H1 (cell line): ENCODE measurements at regions not wholly inside any gene's neighbourhood (a gene's known extent, or its start where the extent isn't known, plus 50 kb on each side); places are given as distances from the start of the nearest gene placed in this dataset.

ENCODE experiments used
- JUND ChIP-seq: IDR thresholded peaks from 2 replicates; pipeline ENCODE4 v1.6.1; 2011; ENCODE audit warnings: mild to moderate bottlenecking, improper control_type of control experiment, low read length
- KDM5A ChIP-seq: fragments of 200-600 bp; IDR thresholded peaks from 2 replicates; pipeline ENCODE4 v1.7.1; 2012; ENCODE audit warnings: mild to moderate bottlenecking, low read length, inconsistent platforms, mixed read lengths
- POU5F1 ChIP-seq: IDR thresholded peaks from 2 replicates; pipeline ENCODE4 v1.6.1; 2011; ENCODE audit warnings: low read depth, mild to moderate bottlenecking, low read length, moderate library complexity
- TF ChIP-seq, protein P1 (sequence below): fragments of 300-600 bp; sonication (generic); IDR thresholded peaks from 2 replicates; pipeline ENCODE4 v1.7.1; 2012; ENCODE audit warnings: low read length, moderate library complexity, mild to moderate bottlenecking, inconsistent platforms; ENCODE audit not compliant: insufficient replicate concordance
- TF ChIP-seq, protein P2 (sequence below), 3 experiments: IDR thresholded peaks; 1 replicate in 2 of 3; 2 replicates in 1 of 3; pipeline versions ENCODE4 v1.5.1 to v1.6.1; 2011; ENCODE audit warnings: low read length in 3 of 3, mild to moderate bottlenecking in 3 of 3, inconsistent platforms in 2 of 3, low read depth in 1 of 3, moderate library complexity in 1 of 3; ENCODE audit not compliant: insufficient read depth in 1 of 3; ENCODE audit errors: control extremely low read depth in 1 of 3

DNA sequence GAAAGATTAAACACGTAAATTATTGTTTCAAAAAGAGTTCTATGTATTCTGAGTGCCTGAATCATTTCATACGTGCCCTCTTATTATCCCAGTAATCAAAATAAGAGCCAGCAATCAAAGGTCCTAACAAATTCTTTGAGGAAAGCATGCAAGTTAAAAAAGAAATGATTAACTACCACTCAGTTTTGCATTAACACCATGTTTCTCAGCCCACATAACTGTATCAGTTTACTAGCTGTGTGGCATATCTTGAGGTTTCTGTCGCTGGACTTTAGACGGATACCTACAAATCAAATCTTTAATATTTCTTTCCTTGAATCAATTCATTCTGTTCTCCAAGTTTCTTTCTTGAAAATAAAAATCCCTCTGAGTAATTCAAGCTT lies 668.9 kb upstream of the CHAC2 start (continued):
- TF ChIP-seq, protein P1, sequence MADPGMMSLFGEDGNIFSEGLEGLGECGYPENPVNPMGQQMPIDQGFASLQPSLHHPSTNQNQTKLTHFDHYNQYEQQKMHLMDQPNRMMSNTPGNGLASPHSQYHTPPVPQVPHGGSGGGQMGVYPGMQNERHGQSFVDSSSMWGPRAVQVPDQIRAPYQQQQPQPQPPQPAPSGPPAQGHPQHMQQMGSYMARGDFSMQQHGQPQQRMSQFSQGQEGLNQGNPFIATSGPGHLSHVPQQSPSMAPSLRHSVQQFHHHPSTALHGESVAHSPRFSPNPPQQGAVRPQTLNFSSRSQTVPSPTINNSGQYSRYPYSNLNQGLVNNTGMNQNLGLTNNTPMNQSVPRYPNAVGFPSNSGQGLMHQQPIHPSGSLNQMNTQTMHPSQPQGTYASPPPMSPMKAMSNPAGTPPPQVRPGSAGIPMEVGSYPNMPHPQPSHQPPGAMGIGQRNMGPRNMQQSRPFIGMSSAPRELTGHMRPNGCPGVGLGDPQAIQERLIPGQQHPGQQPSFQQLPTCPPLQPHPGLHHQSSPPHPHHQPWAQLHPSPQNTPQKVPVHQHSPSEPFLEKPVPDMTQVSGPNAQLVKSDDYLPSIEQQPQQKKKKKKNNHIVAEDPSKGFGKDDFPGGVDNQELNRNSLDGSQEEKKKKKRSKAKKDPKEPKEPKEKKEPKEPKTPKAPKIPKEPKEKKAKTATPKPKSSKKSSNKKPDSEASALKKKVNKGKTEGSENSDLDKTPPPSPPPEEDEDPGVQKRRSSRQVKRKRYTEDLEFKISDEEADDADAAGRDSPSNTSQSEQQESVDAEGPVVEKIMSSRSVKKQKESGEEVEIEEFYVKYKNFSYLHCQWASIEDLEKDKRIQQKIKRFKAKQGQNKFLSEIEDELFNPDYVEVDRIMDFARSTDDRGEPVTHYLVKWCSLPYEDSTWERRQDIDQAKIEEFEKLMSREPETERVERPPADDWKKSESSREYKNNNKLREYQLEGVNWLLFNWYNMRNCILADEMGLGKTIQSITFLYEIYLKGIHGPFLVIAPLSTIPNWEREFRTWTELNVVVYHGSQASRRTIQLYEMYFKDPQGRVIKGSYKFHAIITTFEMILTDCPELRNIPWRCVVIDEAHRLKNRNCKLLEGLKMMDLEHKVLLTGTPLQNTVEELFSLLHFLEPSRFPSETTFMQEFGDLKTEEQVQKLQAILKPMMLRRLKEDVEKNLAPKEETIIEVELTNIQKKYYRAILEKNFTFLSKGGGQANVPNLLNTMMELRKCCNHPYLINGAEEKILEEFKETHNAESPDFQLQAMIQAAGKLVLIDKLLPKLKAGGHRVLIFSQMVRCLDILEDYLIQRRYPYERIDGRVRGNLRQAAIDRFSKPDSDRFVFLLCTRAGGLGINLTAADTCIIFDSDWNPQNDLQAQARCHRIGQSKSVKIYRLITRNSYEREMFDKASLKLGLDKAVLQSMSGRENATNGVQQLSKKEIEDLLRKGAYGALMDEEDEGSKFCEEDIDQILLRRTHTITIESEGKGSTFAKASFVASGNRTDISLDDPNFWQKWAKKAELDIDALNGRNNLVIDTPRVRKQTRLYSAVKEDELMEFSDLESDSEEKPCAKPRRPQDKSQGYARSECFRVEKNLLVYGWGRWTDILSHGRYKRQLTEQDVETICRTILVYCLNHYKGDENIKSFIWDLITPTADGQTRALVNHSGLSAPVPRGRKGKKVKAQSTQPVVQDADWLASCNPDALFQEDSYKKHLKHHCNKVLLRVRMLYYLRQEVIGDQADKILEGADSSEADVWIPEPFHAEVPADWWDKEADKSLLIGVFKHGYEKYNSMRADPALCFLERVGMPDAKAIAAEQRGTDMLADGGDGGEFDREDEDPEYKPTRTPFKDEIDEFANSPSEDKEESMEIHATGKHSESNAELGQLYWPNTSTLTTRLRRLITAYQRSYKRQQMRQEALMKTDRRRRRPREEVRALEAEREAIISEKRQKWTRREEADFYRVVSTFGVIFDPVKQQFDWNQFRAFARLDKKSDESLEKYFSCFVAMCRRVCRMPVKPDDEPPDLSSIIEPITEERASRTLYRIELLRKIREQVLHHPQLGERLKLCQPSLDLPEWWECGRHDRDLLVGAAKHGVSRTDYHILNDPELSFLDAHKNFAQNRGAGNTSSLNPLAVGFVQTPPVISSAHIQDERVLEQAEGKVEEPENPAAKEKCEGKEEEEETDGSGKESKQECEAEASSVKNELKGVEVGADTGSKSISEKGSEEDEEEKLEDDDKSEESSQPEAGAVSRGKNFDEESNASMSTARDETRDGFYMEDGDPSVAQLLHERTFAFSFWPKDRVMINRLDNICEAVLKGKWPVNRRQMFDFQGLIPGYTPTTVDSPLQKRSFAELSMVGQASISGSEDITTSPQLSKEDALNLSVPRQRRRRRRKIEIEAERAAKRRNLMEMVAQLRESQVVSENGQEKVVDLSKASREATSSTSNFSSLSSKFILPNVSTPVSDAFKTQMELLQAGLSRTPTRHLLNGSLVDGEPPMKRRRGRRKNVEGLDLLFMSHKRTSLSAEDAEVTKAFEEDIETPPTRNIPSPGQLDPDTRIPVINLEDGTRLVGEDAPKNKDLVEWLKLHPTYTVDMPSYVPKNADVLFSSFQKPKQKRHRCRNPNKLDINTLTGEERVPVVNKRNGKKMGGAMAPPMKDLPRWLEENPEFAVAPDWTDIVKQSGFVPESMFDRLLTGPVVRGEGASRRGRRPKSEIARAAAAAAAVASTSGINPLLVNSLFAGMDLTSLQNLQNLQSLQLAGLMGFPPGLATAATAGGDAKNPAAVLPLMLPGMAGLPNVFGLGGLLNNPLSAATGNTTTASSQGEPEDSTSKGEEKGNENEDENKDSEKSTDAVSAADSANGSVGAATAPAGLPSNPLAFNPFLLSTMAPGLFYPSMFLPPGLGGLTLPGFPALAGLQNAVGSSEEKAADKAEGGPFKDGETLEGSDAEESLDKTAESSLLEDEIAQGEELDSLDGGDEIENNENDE: no peak
- TF ChIP-seq, protein P2, sequence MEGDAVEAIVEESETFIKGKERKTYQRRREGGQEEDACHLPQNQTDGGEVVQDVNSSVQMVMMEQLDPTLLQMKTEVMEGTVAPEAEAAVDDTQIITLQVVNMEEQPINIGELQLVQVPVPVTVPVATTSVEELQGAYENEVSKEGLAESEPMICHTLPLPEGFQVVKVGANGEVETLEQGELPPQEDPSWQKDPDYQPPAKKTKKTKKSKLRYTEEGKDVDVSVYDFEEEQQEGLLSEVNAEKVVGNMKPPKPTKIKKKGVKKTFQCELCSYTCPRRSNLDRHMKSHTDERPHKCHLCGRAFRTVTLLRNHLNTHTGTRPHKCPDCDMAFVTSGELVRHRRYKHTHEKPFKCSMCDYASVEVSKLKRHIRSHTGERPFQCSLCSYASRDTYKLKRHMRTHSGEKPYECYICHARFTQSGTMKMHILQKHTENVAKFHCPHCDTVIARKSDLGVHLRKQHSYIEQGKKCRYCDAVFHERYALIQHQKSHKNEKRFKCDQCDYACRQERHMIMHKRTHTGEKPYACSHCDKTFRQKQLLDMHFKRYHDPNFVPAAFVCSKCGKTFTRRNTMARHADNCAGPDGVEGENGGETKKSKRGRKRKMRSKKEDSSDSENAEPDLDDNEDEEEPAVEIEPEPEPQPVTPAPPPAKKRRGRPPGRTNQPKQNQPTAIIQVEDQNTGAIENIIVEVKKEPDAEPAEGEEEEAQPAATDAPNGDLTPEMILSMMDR (IDR thresholded peaks at IDR 0.05; ENCODE audit: control extremely low read depth in 1 of 3, insufficient read depth in 1 of 3, low read depth in 1 of 3, low read length in 3 of 3): no peak
- TF ChIP-seq JUND (no peak), POU5F1 (no peak), KDM5A (no peak)
